Astrocyte (in vitro differentiated cells and primary cell): ENCODE measurements at regions not wholly inside any gene's neighbourhood (a gene's known extent, or its start where the extent isn't known, plus 50 kb on each side); places are given as distances from the start of the nearest gene placed in this dataset.

Experiments used
- EZH2 ChIP-seq: IDR thresholded peaks from 2 replicates; pipeline ENCODE4 v1.6.1; 2012; ENCODE audit warnings: mild to moderate bottlenecking, low read length, inconsistent platforms; ENCODE audit not compliant: insufficient read depth
- TF ChIP-seq, protein P1 (sequence below): IDR thresholded peaks from 2 replicates; pipeline ENCODE4 v1.5.1; 2011; ENCODE audit warnings: low read depth, mild to moderate bottlenecking, inconsistent platforms, low read length, moderate library complexity; ENCODE audit not compliant: insufficient read depth

DNA sequence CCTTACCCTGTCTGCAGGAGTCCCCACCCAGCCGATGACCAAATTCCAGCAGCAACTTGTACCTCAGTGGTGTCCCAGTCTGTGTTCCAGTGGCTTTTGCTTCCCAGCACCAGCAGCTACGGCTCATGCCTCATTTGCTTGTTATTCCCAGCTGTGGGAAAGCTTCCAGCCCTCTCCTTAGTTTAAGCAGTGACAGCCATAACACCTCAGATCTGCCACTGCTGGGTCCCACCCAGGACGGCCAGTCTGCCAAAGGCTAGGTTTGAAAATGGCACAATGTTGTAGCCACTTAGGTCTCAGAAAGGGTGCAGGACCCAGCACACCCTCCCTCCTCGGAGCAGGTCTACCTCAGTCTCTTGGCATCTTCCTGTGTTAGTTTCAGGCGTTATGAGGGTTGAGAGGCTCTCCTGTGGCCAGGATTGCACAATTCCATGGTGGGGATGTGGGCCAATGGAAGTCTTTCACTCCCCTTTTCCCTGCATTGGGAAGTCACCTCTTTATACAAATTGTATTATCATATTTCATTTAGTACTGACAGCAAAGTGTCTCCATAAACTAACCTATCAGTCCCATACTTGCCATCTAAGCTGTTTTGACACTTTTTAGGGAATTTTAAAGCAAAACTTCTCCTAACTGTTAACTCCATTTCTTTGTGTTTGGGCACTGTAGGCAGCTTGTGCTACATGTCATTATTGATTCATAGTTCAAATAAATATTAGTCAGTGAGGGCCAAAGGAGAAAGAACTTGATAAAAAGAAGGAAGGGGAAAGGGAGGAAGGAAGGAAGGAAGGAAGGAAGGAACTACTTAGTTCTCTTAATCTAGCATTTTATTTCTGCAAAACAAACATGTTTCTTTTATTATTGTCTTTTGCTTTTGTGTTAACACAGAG is 62.9 kb upstream of the FAM110C start:
- TF ChIP-seq EZH2 = no peak
- TF ChIP-seq, protein P1, sequence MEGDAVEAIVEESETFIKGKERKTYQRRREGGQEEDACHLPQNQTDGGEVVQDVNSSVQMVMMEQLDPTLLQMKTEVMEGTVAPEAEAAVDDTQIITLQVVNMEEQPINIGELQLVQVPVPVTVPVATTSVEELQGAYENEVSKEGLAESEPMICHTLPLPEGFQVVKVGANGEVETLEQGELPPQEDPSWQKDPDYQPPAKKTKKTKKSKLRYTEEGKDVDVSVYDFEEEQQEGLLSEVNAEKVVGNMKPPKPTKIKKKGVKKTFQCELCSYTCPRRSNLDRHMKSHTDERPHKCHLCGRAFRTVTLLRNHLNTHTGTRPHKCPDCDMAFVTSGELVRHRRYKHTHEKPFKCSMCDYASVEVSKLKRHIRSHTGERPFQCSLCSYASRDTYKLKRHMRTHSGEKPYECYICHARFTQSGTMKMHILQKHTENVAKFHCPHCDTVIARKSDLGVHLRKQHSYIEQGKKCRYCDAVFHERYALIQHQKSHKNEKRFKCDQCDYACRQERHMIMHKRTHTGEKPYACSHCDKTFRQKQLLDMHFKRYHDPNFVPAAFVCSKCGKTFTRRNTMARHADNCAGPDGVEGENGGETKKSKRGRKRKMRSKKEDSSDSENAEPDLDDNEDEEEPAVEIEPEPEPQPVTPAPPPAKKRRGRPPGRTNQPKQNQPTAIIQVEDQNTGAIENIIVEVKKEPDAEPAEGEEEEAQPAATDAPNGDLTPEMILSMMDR = no peak
